BJ (cell line): ENCODE measurements at regions not wholly inside any gene's neighbourhood (a gene's known extent, or its start where the extent isn't known, plus 50 kb on each side); places are given as distances from the start of the nearest gene placed in this dataset.

Source experiments
- CTCF ChIA-PET: fragments of 350-600 bp; formaldehyde crosslinking; extraction: SDS; loops from one replicate; lab custom pipeline; 2021; ENCODE audit warnings: antibody characterized with exemption, inconsistent platforms; lab: Yijun Ruan, JAX
- POLR2A ChIA-PET: fragments of 300-600 bp; sonication (Branson Sonifier 250); formaldehyde crosslinking; extraction: SDS; loops from one replicate; lab custom pipeline; 2021; ENCODE audit warnings: antibody characterized with exemption; lab: Charles Lee
- DNase-seq: peaks from one replicate; pipeline ENCODE4 v3.0.0-alpha.2; 2011; ENCODE audit warnings: low read depth
- H3K27me3 ChIP-seq: 2 replicates; pipeline ENCODE4 v1.6.0; 2011; ENCODE audit warnings: low read length; ENCODE audit not compliant: control insufficient read depth, insufficient read depth
- H3K36me3 ChIP-seq: 2 replicates; pipeline ENCODE4 v1.5.1; 2011; ENCODE audit warnings: low read length; ENCODE audit not compliant: control insufficient read depth, insufficient read depth
- H3K4me3 ChIP-seq: 2 replicates; pipeline ENCODE4 v1.5.1; 2011; ENCODE audit warnings: low read depth, mild to moderate bottlenecking, control low read depth, low read length
- CTCF ChIP-seq: IDR thresholded peaks from 2 replicates; pipeline ENCODE4 v1.5.1; 2011; ENCODE audit warnings: low read depth, mild to moderate bottlenecking, control low read depth, inconsistent platforms, low read length, moderate library complexity; ENCODE audit not compliant: insufficient read depth

DNA sequence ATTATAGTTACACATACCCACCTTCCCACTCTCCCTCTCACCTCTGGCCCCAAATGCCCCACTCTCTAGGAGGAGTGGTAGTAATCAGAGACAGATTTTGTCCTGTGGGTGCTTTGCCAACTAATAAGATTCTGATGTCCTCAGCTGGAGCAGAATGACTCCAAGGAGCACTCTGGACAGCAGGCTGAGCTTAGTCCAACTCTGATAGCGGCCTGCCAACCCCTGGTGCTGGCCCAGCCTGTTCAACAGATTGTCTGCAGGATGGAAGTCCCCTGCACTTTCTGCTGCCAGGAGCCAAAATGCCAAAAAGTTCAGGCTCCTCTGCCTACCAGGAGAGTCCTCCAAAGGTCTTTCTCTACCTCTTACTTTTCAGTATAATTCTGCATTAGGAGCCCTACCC, 160.5 kb upstream of the UMPS start:
- no peaks in the 10 kb centered on the region for H3K36me3 ChIP-seq
- ChIA-PET POLR2A (no interaction called here), CTCF (interaction anchor here (1.4 to 5.2 kb wide), 4 partner anchors 9 to 331 kb away, joined by 5 to 31 read pairs (median 8); no protein-coding TSS in a partner anchor)
- TF ChIP-seq CTCF, result no peak
- no peak for DNase-seq
- peaks cover 2% of the 10 kb centered on the region; the same call in 1 of the 2 replicates for H3K27me3 ChIP-seq
- H3K4me3 ChIP-seq, result no peak overlapping the region

GRCh38 chr3:124570232-124570631, 160.0 kb upstream of the UMPS start:
- ChIA-PET CTCF (interaction anchor here (0.9 to 5.2 kb wide), 6 partner anchors 10 to 331 kb away, joined by 3 to 31 read pairs (median 6); no protein-coding TSS in a partner anchor), POLR2A (interaction anchor here (0.6 kb wide), 1 partner anchor 117 kb away, joined by 3 read pairs; no protein-coding TSS in a partner anchor)
- DNase-seq, result no peak
- Histone ChIP-seq H3K27me3 (peaks cover 2% of the 10 kb centered on the region; the same call in 1 of the 2 replicates), H3K36me3 (no peaks in the 10 kb centered on the region), H3K4me3 (no peak overlapping the region)
- no peak for TF ChIP-seq CTCF

- CTCF ChIA-PET, result interaction anchor here (1.0 to 6.0 kb wide), 3 partner anchors 13 to 159 kb away, joined by 3 to 31 read pairs (median 31); no protein-coding TSS in a partner anchor
- Histone ChIP-seq H3K27me3 (peaks cover 2% of the 10 kb centered on the region; the same call in 1 of the 2 replicates), H3K4me3 (no peak overlapping the region), H3K36me3 (no peaks in the 10 kb centered on the region)
- POLR2A ChIA-PET, result no interaction called here
- TF ChIP-seq CTCF, result no peak
- DNase-seq, result no peak
Measured at GRCh38 chr3:124572851-124573405, 157.3 kb upstream of the UMPS start.

- CTCF ChIA-PET, result interaction anchor here (0.6 to 6.0 kb wide), 5 partner anchors 14 to 327 kb away, joined by 3 to 31 read pairs (median 3); no protein-coding TSS in a partner anchor
Measured at GRCh38 chr3:124574012-124574411, 156.2 kb upstream of the UMPS start.

More at GRCh38 chr3:124574012-124574411, 156.2 kb upstream of the UMPS start:
- TF ChIP-seq CTCF, result no peak
- Histone ChIP-seq H3K4me3 (no peak overlapping the region), H3K27me3 (peaks cover under 1% of the 10 kb centered on the region; the same call in 1 of the 2 replicates), H3K36me3 (no peaks in the 10 kb centered on the region)
- DNase-seq, result no peak
- POLR2A ChIA-PET, result no interaction called here
